ENCODE measurements at regions not wholly inside any gene's neighbourhood (a gene's known extent, or its start where the extent isn't known, plus 50 kb on each side); places are given as distances from the start of the nearest gene placed in this dataset.

DNA sequence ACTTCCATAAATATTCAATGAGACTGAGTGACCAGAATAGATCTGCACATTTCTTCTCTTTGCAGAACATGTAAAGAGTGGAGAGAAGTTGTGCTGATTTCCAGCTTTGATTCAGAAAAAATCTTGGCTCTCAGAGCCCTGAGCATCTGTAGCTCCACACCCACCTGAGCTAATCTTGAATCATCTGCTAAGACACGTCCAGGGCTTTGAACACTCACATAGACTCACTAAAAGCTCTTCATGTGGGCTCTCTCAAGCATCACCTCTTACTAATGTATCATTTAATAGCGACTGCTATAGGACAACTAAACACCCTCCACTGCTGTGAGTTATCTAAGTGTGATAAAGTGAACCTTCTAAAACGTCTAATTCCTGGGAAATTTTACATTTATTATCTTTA lies 147.7 kb upstream of the GRIA3 start:
- TF ChIP-seq, protein P1, sequence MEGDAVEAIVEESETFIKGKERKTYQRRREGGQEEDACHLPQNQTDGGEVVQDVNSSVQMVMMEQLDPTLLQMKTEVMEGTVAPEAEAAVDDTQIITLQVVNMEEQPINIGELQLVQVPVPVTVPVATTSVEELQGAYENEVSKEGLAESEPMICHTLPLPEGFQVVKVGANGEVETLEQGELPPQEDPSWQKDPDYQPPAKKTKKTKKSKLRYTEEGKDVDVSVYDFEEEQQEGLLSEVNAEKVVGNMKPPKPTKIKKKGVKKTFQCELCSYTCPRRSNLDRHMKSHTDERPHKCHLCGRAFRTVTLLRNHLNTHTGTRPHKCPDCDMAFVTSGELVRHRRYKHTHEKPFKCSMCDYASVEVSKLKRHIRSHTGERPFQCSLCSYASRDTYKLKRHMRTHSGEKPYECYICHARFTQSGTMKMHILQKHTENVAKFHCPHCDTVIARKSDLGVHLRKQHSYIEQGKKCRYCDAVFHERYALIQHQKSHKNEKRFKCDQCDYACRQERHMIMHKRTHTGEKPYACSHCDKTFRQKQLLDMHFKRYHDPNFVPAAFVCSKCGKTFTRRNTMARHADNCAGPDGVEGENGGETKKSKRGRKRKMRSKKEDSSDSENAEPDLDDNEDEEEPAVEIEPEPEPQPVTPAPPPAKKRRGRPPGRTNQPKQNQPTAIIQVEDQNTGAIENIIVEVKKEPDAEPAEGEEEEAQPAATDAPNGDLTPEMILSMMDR (IDR thresholded peaks at IDR 0.05; ENCODE audit: low read depth, low read length) = no peak
- TF ChIP-seq POLR2A (IDR thresholded peaks at IDR 0.05; ENCODE audit: extremely low read depth, insufficient read length) = no peak
- TF ChIP-seq, protein P2, sequence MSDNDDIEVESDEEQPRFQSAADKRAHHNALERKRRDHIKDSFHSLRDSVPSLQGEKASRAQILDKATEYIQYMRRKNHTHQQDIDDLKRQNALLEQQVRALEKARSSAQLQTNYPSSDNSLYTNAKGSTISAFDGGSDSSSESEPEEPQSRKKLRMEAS (IDR thresholded peaks at IDR 0.05; ENCODE audit: low read depth, low read length) = no peak

All from NB4 (cell line).